ENCODE measurements at regions not wholly inside any gene's neighbourhood (a gene's known extent, or its start where the extent isn't known, plus 50 kb on each side); places are given as distances from the start of the nearest gene placed in this dataset.

DNA sequence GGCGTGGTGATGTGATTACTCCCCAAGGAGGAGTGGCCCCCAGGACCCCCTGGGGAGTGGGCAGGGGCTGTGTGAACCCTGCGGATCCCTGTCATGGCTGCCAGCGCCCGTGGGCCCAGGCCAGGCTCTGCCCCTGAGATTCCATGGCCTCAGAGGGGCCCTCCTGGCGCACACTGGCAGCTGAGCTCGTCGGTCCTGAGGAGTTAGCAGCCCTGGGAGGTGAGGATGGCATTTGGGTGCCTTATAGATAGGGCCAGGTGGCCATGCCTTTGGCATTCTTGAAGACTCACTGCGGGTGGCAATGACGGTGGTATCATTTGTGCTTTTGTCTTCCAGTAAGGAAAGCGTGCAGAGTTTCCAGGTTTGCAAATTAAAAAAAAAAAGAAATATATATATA, 146.8 kb upstream of the GSE1 start:
- TF ChIP-seq, protein P1, sequence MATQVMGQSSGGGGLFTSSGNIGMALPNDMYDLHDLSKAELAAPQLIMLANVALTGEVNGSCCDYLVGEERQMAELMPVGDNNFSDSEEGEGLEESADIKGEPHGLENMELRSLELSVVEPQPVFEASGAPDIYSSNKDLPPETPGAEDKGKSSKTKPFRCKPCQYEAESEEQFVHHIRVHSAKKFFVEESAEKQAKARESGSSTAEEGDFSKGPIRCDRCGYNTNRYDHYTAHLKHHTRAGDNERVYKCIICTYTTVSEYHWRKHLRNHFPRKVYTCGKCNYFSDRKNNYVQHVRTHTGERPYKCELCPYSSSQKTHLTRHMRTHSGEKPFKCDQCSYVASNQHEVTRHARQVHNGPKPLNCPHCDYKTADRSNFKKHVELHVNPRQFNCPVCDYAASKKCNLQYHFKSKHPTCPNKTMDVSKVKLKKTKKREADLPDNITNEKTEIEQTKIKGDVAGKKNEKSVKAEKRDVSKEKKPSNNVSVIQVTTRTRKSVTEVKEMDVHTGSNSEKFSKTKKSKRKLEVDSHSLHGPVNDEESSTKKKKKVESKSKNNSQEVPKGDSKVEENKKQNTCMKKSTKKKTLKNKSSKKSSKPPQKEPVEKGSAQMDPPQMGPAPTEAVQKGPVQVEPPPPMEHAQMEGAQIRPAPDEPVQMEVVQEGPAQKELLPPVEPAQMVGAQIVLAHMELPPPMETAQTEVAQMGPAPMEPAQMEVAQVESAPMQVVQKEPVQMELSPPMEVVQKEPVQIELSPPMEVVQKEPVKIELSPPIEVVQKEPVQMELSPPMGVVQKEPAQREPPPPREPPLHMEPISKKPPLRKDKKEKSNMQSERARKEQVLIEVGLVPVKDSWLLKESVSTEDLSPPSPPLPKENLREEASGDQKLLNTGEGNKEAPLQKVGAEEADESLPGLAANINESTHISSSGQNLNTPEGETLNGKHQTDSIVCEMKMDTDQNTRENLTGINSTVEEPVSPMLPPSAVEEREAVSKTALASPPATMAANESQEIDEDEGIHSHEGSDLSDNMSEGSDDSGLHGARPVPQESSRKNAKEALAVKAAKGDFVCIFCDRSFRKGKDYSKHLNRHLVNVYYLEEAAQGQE (IDR thresholded peaks at IDR 0.05; ENCODE audit: insufficient read depth in 1 of 2, low read depth in 2 of 2, low read length in 2 of 2), result no peak
- TF ChIP-seq POLR2AphosphoS5 (IDR thresholded peaks at IDR 0.05; ENCODE audit: low read depth, low read length), result no peak
- TF ChIP-seq FOXP2 (optimal IDR thresholded peaks at IDR 0.05; ENCODE audit: borderline replicate concordance, extremely low read depth, extremely low read length, insufficient read depth), result no peak
- TF ChIP-seq TAF1 (IDR thresholded peaks at IDR 0.05; ENCODE audit: borderline replicate concordance, insufficient read depth, low read length), result no peak
- no peak for TF ChIP-seq SIN3A (IDR thresholded peaks at IDR 0.05; ENCODE audit: borderline replicate concordance, insufficient read depth, low read length)

- no peak for TF ChIP-seq TAF1 (IDR thresholded peaks at IDR 0.05; ENCODE audit: borderline replicate concordance, insufficient read depth, low read length)
- TF ChIP-seq POLR2AphosphoS5 (IDR thresholded peaks at IDR 0.05; ENCODE audit: low read depth, low read length), result no peak
- no peak for TF ChIP-seq SIN3A (IDR thresholded peaks at IDR 0.05; ENCODE audit: borderline replicate concordance, insufficient read depth, low read length)
- TF ChIP-seq, protein P1 (IDR thresholded peaks at IDR 0.05; ENCODE audit: insufficient read depth in 1 of 2, low read depth in 2 of 2, low read length in 2 of 2), result no peak
- TF ChIP-seq FOXP2 (optimal IDR thresholded peaks at IDR 0.05; ENCODE audit: borderline replicate concordance, extremely low read depth, extremely low read length, insufficient read depth), result no peak
These were observed 146.1 kb upstream of the GSE1 start for GRCh38 chr16:85466989-85467388.

- TF ChIP-seq, protein P1 (IDR thresholded peaks at IDR 0.05; ENCODE audit: insufficient read depth in 1 of 2, low read depth in 2 of 2, low read length in 2 of 2), result no peak
- TF ChIP-seq SIN3A (IDR thresholded peaks at IDR 0.05; ENCODE audit: borderline replicate concordance, insufficient read depth, low read length) (no peak), FOXP2 (optimal IDR thresholded peaks at IDR 0.05; ENCODE audit: borderline replicate concordance, extremely low read depth, extremely low read length, insufficient read depth) (no peak), POLR2AphosphoS5 (IDR thresholded peaks at IDR 0.05; ENCODE audit: low read depth, low read length) (no peak), TAF1 (IDR thresholded peaks at IDR 0.05; ENCODE audit: borderline replicate concordance, insufficient read depth, low read length) (no peak)
These were observed 143.1 kb upstream of the GSE1 start for GRCh38 chr16:85469929-85470590.

- no peak for TF ChIP-seq FOXP2 (optimal IDR thresholded peaks at IDR 0.05; ENCODE audit: borderline replicate concordance, extremely low read depth, extremely low read length, insufficient read depth)
- no peak for TF ChIP-seq POLR2AphosphoS5 (IDR thresholded peaks at IDR 0.05; ENCODE audit: low read depth, low read length)
- no peak for TF ChIP-seq SIN3A (IDR thresholded peaks at IDR 0.05; ENCODE audit: borderline replicate concordance, insufficient read depth, low read length)
- TF ChIP-seq, protein P1 (IDR thresholded peaks at IDR 0.05; ENCODE audit: insufficient read depth in 1 of 2, low read depth in 2 of 2, low read length in 2 of 2), result no peak
These were observed 142.2 kb upstream of the GSE1 start for GRCh38 chr16:85470873-85471272.
